ENCODE measurements at regions not wholly inside any gene's neighbourhood (a gene's known extent, or its start where the extent isn't known, plus 50 kb on each side); places are given as distances from the start of the nearest gene placed in this dataset.

DNA sequence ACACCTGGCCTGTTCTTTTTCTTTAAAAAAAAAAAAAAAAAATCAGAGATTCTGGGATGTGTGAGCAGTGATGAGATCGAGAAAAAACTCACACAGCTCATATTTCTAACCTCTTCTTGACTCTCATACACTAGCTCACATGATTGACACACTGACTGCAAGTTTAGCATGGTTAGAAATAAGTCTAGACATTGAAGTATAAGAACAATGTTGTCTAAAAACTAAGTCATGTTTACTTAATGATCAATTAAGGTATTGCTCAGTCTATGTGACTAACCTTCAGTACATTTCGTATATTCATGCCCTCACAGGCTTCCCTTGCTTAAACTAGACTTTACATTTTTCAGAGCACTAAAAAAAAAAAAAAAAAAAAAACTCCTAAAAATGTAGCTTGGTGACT is 775.1 kb downstream of the GATA3 start:
- POLR2A ChIA-PET (ENCODE audit: unreplicated experiment): no interaction called here
- peaks cover 2% of the 10 kb centered on the region; the same call in 1 of the 2 replicates for H3K9me3 ChIP-seq (ENCODE audit: control insufficient read depth, insufficient read depth, low read length)
- DNase-seq (no peak), ATAC-seq (ENCODE audit: low read depth) (no peak)
- H2AK5ac ChIP-seq (ENCODE audit: low read depth, low read length): no peak overlapping the region
- H2BK120ac ChIP-seq (ENCODE audit: low read depth, low read length): no peak overlapping the region
- TF ChIP-seq RCOR1 (IDR thresholded peaks at IDR 0.05; ENCODE audit: insufficient replicate concordance, low read length): no peak
- TF ChIP-seq, protein P1, sequence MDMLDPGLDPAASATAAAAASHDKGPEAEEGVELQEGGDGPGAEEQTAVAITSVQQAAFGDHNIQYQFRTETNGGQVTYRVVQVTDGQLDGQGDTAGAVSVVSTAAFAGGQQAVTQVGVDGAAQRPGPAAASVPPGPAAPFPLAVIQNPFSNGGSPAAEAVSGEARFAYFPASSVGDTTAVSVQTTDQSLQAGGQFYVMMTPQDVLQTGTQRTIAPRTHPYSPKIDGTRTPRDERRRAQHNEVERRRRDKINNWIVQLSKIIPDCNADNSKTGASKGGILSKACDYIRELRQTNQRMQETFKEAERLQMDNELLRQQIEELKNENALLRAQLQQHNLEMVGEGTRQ (IDR thresholded peaks at IDR 0.05; ENCODE audit: low read depth, low read length): no peak
- TF ChIP-seq, protein P2, sequence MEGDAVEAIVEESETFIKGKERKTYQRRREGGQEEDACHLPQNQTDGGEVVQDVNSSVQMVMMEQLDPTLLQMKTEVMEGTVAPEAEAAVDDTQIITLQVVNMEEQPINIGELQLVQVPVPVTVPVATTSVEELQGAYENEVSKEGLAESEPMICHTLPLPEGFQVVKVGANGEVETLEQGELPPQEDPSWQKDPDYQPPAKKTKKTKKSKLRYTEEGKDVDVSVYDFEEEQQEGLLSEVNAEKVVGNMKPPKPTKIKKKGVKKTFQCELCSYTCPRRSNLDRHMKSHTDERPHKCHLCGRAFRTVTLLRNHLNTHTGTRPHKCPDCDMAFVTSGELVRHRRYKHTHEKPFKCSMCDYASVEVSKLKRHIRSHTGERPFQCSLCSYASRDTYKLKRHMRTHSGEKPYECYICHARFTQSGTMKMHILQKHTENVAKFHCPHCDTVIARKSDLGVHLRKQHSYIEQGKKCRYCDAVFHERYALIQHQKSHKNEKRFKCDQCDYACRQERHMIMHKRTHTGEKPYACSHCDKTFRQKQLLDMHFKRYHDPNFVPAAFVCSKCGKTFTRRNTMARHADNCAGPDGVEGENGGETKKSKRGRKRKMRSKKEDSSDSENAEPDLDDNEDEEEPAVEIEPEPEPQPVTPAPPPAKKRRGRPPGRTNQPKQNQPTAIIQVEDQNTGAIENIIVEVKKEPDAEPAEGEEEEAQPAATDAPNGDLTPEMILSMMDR (conservative IDR thresholded peaks at IDR 0.05; ENCODE audit: low read depth, low read length): no peak
- no peak for TF ChIP-seq FOS (IDR thresholded peaks at IDR 0.05; ENCODE audit: low read depth, low read length)
- no peak for TF ChIP-seq CEBPB (IDR thresholded peaks at IDR 0.05; ENCODE audit: low read depth, low read length)
- no peak for TF ChIP-seq MAZ (IDR thresholded peaks at IDR 0.05; ENCODE audit: borderline replicate concordance, low read depth, low read length)
- TF ChIP-seq NFE2L2 (IDR thresholded peaks at IDR 0.05; ENCODE audit: low read depth, low read length): no peak
- H3K18ac ChIP-seq (ENCODE audit: low read depth, low read length): no peak overlapping the region
- H3K56ac ChIP-seq (ENCODE audit: extremely low read depth, insufficient read depth, low read length): no peak overlapping the region
- no peak overlapping the region for H4K8ac ChIP-seq (ENCODE audit: low read depth in 2 of 2, low read length in 2 of 2)
- no peaks in the 10 kb centered on the region for H3K36me3 ChIP-seq (ENCODE audit: control insufficient read depth, insufficient read depth, low read length)
- H4K91ac ChIP-seq (ENCODE audit: insufficient read depth, low read depth, low read length): no peak overlapping the region
- WGBS, 2 experiments (ENCODE audit: extremely low coverage in 2 of 2, insufficient read length in 1 of 2): no CpG with 5 or more reads among the region's 2 CpGs
- no peak overlapping the region for H2BK5ac ChIP-seq (ENCODE audit: low read depth, low read length, poor library complexity, severe bottlenecking)
- H2AFZ ChIP-seq (replicated peaks; ENCODE audit: low read length, poor library complexity): no peak overlapping the region
- H4K20me1 ChIP-seq (ENCODE audit: insufficient read depth, low read length): no peaks in the 10 kb centered on the region
- H2AK9ac ChIP-seq (replicated peaks; ENCODE audit: low read depth, low read length, poor library complexity): no peak overlapping the region
- no peaks in the 10 kb centered on the region for H3K27me3 ChIP-seq (ENCODE audit: control insufficient read depth, insufficient read depth, low read length)
- H3K4me3 ChIP-seq (ENCODE audit: insufficient read depth, low read depth, low read length): no peak overlapping the region
- intact Hi-C loops (cut with micrococcal nuclease) (no loop called here), in situ Hi-C loops (cut with MboI; ENCODE audit: low sequenced_read_pairs) (no loop called here), dilution Hi-C loops (cut with HindIII; ENCODE audit: low sequenced_read_pairs, unreplicated experiment) (no loop called here)
- no peak overlapping the region for H3K9ac ChIP-seq (ENCODE audit: low read depth, low read length)
- H3K14ac ChIP-seq (replicated peaks; ENCODE audit: low read depth, low read length): no peak overlapping the region
- H2BK20ac ChIP-seq (ENCODE audit: low read depth, low read length): no peak overlapping the region
- no peaks in the 10 kb centered on the region for H3K79me1 ChIP-seq (ENCODE audit: low read depth in 1 of 2, low read length in 2 of 2)
- H3K9me1 ChIP-seq (ENCODE audit: insufficient read depth, low read length): no peaks in the 10 kb centered on the region
- no peak overlapping the region for H4K5ac ChIP-seq (ENCODE audit: low read depth, low read length)
- CTCF ChIA-PET: interaction anchor here (0.6 kb wide), 2 partner anchors 174 to 214 kb away, joined by 3 read pairs; no protein-coding TSS in a partner anchor
- H3K4ac ChIP-seq (ENCODE audit: low read depth, low read length): no peak overlapping the region
- no peaks in the 10 kb centered on the region for H3K4me1 ChIP-seq (ENCODE audit: control insufficient read depth, insufficient read depth, low read length)
- no peak overlapping the region for H3K27ac ChIP-seq (ENCODE audit: insufficient read depth, low read length)
- no TSS peak for BruUV-seq (replicated peaks)
- no peak overlapping the region for H2BK15ac ChIP-seq (ENCODE audit: low read depth, low read length)
- no peak overlapping the region for H3K4me2 ChIP-seq (ENCODE audit: low read depth, low read length)
- no peak overlapping the region for H3K23ac ChIP-seq (ENCODE audit: low read depth, low read length)

Measured in IMR-90 (cell line).